Endothelial cell of umbilical vein (primary cell): ENCODE measurements at regions not wholly inside any gene's neighbourhood (a gene's known extent, or its start where the extent isn't known, plus 50 kb on each side); places are given as distances from the start of the nearest gene placed in this dataset.

ENCODE experiments used
- BruUV-seq: library from RNA; stranded (reverse); fragments of 400-500 nt; replicated peaks from 2 replicates; lab custom pipeline; 2021; lab: Mats Ljungman, UMichigan
- CTCF ChIA-PET: fragments of 300-600, 350-600 bp; sonication (Branson Sonifier 250); formaldehyde crosslinking; loops from one replicate; lab custom pipeline; 2021; ENCODE audit warnings: antibody characterized with exemption, inconsistent platforms; lab: Charles Lee
- POLR2A ChIA-PET: fragments of 300-600, 350-600 bp; sonication (Branson Sonifier 250); formaldehyde crosslinking; loops from one replicate; lab custom pipeline; 2021; ENCODE audit warnings: antibody characterized with exemption, inconsistent platforms; lab: Charles Lee
- DNase-seq: peaks from one replicate; pipeline ENCODE4 v3.0.0-alpha.2; 2011; ENCODE audit warnings: low read depth, low spot score
- FAIRE-seq: peaks from 2 replicates; lab custom pipeline; 2011; peaks lifted over from hg19 to GRCh38; lab: Jason Lieb, UNC
- H2AFZ ChIP-seq: 2 replicates; pipeline ENCODE4 v1.6.0; 2012; ENCODE audit warnings: low read depth, low read length, control low read depth, inconsistent platforms
- H3K27ac ChIP-seq: 2 replicates; pipeline ENCODE4 v1.5.1; 2011; ENCODE audit warnings: low read depth, mild to moderate bottlenecking, control low read depth, low read length, moderate library complexity; ENCODE audit not compliant: insufficient read depth
- H3K27me3 ChIP-seq, 2 experiments: 2 replicates each; pipeline versions ENCODE4 v1.6.0 to v1.6.1; 2011; ENCODE audit warnings: low read length in 2 of 2, mixed read lengths in 1 of 2; ENCODE audit not compliant: control insufficient read depth in 2 of 2, insufficient read depth in 2 of 2
- H3K36me3 ChIP-seq, 2 experiments: 2 replicates in 1 of 2; 3 replicates in 1 of 2; pipeline ENCODE4 v1.5.1; 2011; ENCODE audit warnings: low read length in 2 of 2, mild to moderate bottlenecking in 1 of 2, moderate library complexity in 1 of 2; ENCODE audit not compliant: control insufficient read depth in 2 of 2, insufficient read depth in 2 of 2; ENCODE audit errors: extremely low read depth in 1 of 2
- H3K4me1 ChIP-seq: 3 replicates; pipeline ENCODE4 v1.5.1; 2011; ENCODE audit warnings: mild to moderate bottlenecking, low read length; ENCODE audit not compliant: control insufficient read depth, insufficient read depth; ENCODE audit errors: extremely low read depth
- H3K4me2 ChIP-seq: 2 replicates; pipeline ENCODE4 v1.6.1; 2011; ENCODE audit warnings: low read length, control low read depth, mixed read lengths; ENCODE audit not compliant: insufficient read depth
- H3K4me3 ChIP-seq, 3 experiments: fragments of 200-600 bp in 1 of 3; sonication (generic), shearing (Covaris generic) in 1 of 3; replicated peaks in 1 of 3; 2 replicates each; pipeline ENCODE4 v1.5.1; 2011 to 2016; ENCODE audit warnings: control low read depth in 3 of 3, low read length in 3 of 3, mild to moderate bottlenecking in 2 of 3, inconsistent platforms in 1 of 3, low read depth in 1 of 3, moderate library complexity in 1 of 3; ENCODE audit not compliant: insufficient read depth in 1 of 3
- H3K79me2 ChIP-seq: 2 replicates; pipeline ENCODE4 v1.6.0; 2012; ENCODE audit warnings: low read length, inconsistent platforms; ENCODE audit not compliant: control insufficient read depth, insufficient read depth
- H3K9ac ChIP-seq: replicated peaks from 2 replicates; pipeline ENCODE3; 2011; ENCODE audit warnings: low read length, control low read depth; ENCODE audit not compliant: insufficient read depth; ENCODE audit errors: extremely low read depth
- H3K9me1 ChIP-seq: replicated peaks from 3 replicates; pipeline ENCODE4 v1.6.0; 2011; ENCODE audit warnings: mild to moderate bottlenecking, low read length; ENCODE audit not compliant: control insufficient read depth, insufficient read depth; ENCODE audit errors: extremely low read depth
- H3K9me3 ChIP-seq: replicated peaks from 2 replicates; pipeline ENCODE4 v1.5.1; 2012; ENCODE audit warnings: low read length, inconsistent platforms; ENCODE audit not compliant: control insufficient read depth, insufficient read depth
- H4K20me1 ChIP-seq: replicated peaks from 2 replicates; pipeline ENCODE3; 2011; ENCODE audit warnings: mild to moderate bottlenecking, low read length; ENCODE audit not compliant: control insufficient read depth, insufficient read depth; ENCODE audit errors: extremely low read depth
- EZH2 ChIP-seq: IDR thresholded peaks from 2 replicates; pipeline ENCODE4 v1.6.1; 2012; ENCODE audit warnings: borderline replicate concordance, low read depth, mild to moderate bottlenecking, moderate library complexity, low read length, inconsistent platforms; ENCODE audit not compliant: severe bottlenecking
- FOS ChIP-seq: IDR thresholded peaks from 2 replicates; pipeline ENCODE4 v1.6.1; 2011; ENCODE audit warnings: mild to moderate bottlenecking, low read length, moderate library complexity, borderline replicate concordance; ENCODE audit not compliant: insufficient read depth
- GATA2 ChIP-seq: IDR thresholded peaks from 2 replicates; pipeline ENCODE4 v1.7.0; 2011; ENCODE audit warnings: low read depth, mild to moderate bottlenecking, moderate library complexity, mixed read lengths, low read length; ENCODE audit not compliant: insufficient read length, insufficient read depth
- JUN ChIP-seq: IDR thresholded peaks from 2 replicates; pipeline ENCODE4 v1.6.1; 2011; ENCODE audit warnings: borderline replicate concordance, low read depth; ENCODE audit not compliant: insufficient read length, insufficient read depth
- MYC ChIP-seq: IDR thresholded peaks from one replicate; pipeline ENCODE4 v1.6.1; 2011; ENCODE audit warnings: mild to moderate bottlenecking, low read depth, low read length
- POLR2A ChIP-seq: IDR thresholded peaks from 2 replicates; pipeline ENCODE4 v1.6.1; 2012; ENCODE audit warnings: low read depth, mild to moderate bottlenecking, control low read depth, low read length
- POLR2AphosphoS5 ChIP-seq: IDR thresholded peaks from 2 replicates; pipeline ENCODE4 v1.6.1; 2012; ENCODE audit warnings: low read depth, mild to moderate bottlenecking, control low read depth, low read length, moderate library complexity; ENCODE audit not compliant: insufficient read depth
- dilution Hi-C: fragments of 300-500 bp; cut with MboI; formaldehyde crosslinking; loops from one replicate; pipeline ENCODE4 v1.15.0; 2019; ENCODE audit warnings: low sequenced_read_pairs; ENCODE audit not compliant: extremely low pct_ligation_motif_present
- intact Hi-C: fragments of 100-400 bp; cut with micrococcal nuclease; formaldehyde crosslinking; loops from one replicate; pipeline ENCODE4 v1.10.0; 2022
- TF ChIP-seq, protein P1 (sequence below): IDR thresholded peaks from 2 replicates; pipeline ENCODE4 v1.6.1; 2011; ENCODE audit not compliant: insufficient read depth, insufficient read length
- TF ChIP-seq, protein P2 (sequence below), 2 donors: IDR thresholded peaks; 1 replicate in 1 of 2; 2 replicates in 1 of 2; pipeline ENCODE4 v1.5.1; 2011; ENCODE audit warnings: low read length in 2 of 2, mild to moderate bottlenecking in 2 of 2, moderate library complexity in 2 of 2, control low read depth in 1 of 2, inconsistent platforms in 1 of 2, low read depth in 1 of 2; ENCODE audit not compliant: insufficient read depth in 1 of 2; ENCODE audit errors: extremely low read depth in 1 of 2

DNA sequence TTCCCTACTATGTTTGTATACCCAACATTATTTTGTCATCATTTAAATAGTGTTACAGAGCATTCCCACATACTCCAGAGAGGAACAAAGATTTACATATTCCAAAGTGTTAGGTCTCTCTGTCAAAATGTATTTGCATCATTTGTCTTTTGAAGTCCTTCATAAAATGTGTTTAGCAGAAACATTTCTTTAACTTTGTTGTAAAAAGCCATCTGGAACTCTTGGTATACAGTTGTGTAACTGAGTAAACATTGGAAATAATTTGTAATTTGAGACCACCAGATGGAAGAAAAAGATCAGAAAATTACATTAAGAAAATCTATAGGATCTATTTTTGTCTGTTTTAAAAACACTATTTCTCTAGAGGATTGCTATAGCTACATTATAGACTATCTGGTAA, 56.6 kb upstream of the ALB start:
- no peak for FAIRE-seq
- BruUV-seq: no TSS peak
- no peak for DNase-seq
- ChIA-PET CTCF (no interaction called here), POLR2A (no interaction called here)
- TF ChIP-seq POLR2AphosphoS5 (no peak), JUN (no peak), POLR2A (no peak), FOS (no peak), EZH2 (no peak), MYC (no peak), GATA2 (no peak)
- TF ChIP-seq, protein P1, sequence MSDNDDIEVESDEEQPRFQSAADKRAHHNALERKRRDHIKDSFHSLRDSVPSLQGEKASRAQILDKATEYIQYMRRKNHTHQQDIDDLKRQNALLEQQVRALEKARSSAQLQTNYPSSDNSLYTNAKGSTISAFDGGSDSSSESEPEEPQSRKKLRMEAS: no peak
- TF ChIP-seq, protein P2, sequence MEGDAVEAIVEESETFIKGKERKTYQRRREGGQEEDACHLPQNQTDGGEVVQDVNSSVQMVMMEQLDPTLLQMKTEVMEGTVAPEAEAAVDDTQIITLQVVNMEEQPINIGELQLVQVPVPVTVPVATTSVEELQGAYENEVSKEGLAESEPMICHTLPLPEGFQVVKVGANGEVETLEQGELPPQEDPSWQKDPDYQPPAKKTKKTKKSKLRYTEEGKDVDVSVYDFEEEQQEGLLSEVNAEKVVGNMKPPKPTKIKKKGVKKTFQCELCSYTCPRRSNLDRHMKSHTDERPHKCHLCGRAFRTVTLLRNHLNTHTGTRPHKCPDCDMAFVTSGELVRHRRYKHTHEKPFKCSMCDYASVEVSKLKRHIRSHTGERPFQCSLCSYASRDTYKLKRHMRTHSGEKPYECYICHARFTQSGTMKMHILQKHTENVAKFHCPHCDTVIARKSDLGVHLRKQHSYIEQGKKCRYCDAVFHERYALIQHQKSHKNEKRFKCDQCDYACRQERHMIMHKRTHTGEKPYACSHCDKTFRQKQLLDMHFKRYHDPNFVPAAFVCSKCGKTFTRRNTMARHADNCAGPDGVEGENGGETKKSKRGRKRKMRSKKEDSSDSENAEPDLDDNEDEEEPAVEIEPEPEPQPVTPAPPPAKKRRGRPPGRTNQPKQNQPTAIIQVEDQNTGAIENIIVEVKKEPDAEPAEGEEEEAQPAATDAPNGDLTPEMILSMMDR (IDR thresholded peaks at IDR 0.05; ENCODE audit: extremely low read depth in 1 of 2, insufficient read depth in 1 of 2, low read depth in 1 of 2, low read length in 2 of 2): no peak
- peaks cover 0 to 10% of the 10 kb centered on the region in 2 experiments for H3K27me3 ChIP-seq
- no peak overlapping the region for H3K9ac ChIP-seq
- intact Hi-C loops: no loop called here
- H4K20me1 ChIP-seq: no peaks in the 10 kb centered on the region
- no peaks in the 10 kb centered on the region for H3K9me1 ChIP-seq
- dilution Hi-C loops: no loop called here
- no peak overlapping the region for H3K4me2 ChIP-seq
- H3K4me1 ChIP-seq: no peaks in the 10 kb centered on the region
- H3K9me3 ChIP-seq: no peaks in the 10 kb centered on the region
- H2AFZ ChIP-seq: no peak overlapping the region
- H3K4me3 ChIP-seq: no peak overlapping the region
- H3K36me3 ChIP-seq: no peaks in the 10 kb centered on the region
- H3K79me2 ChIP-seq: no peaks in the 10 kb centered on the region
- H3K27ac ChIP-seq: no peak overlapping the region
